HG02642 (cell line): ENCODE measurements at regions not wholly inside any gene's neighbourhood (a gene's known extent, or its start where the extent isn't known, plus 50 kb on each side); places are given as distances from the start of the nearest gene placed in this dataset.

Experiments
- ATAC-seq: cut with Tn5 transposase; IDR thresholded peaks from one replicate; pipeline ENCODE4 v1.9.1; 2021; ENCODE audit warnings: mild to moderate bottlenecking; ENCODE audit not compliant: unreplicated experiment, poor library complexity

DNA sequence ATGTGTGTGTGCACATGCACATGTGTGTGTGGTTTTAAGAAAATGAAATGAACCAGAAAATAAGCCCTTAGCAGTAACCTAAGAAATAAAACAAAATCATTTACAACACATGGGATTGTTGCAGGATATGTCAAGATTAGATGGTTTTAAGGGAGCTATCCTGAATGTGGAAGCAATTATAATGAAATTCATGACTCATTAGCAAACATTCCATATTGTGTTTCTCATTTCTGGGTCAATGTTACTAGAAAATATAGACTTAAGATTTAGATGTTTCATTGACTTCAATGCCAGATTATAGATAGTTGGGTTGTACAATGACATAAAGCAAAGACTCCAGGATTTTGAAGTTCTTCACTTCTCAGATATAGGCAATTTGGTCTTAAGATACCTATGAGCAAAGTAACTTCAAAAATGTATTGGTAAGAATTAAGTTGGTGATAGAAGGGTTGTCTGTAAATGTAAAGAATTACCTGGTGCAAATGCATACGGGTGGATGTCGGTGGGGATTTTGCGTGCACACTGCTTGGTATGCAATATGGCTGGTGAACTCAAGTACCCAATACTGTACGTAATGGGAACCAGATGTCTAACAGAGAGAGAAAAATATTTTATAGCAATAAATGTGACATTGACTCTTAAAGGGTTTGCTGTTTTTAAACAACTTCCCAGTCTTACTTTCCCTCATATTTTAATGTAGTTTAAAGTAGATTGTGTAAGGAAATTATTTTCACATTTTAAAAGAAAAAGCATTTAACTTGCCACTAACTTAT is 53.9 kb upstream of the NR2F2 start:
- no peak for ATAC-seq
